Ureter (tissue), 1 donor: ENCODE measurements at regions not wholly inside any gene's neighbourhood (a gene's known extent, or its start where the extent isn't known, plus 50 kb on each side); places are given as distances from the start of the nearest gene placed in this dataset.
"Not testable (repeated sequence)": the region's sequence is repeated elsewhere in the genome, so short reads cannot be mapped to it uniquely, and the experiment has no call there.

Source experiments
- DNase-seq: peaks from one replicate; pipeline ENCODE4 v3.0.0-alpha.2; 2020; ENCODE audit warnings: low spot score
- donor health status: DM: yes; HTN: yes; CAD: no.

GRCh38 chr22:27093422-27093821 lies 436.0 kb downstream of the MIAT start:
- no peak for DNase-seq

- no peak for DNase-seq
Observed at GRCh38 chr22:27094633-27095308, 437.4 kb downstream of the MIAT start.

GRCh38 chr22:27097506-27097905 lies 440.1 kb downstream of the MIAT start:
- DNase-seq = no peak

- DNase-seq = no peak
Observed at GRCh38 chr22:27097933-27098332, 440.5 kb downstream of the MIAT start.

- DNase-seq = no peak
Observed at GRCh38 chr22:27099946-27100722, 442.7 kb downstream of the MIAT start.

GRCh38 chr22:27100789-27101188 lies 443.4 kb downstream of the MIAT start:
- no peak for DNase-seq

- DNase-seq = no peak
Observed at GRCh38 chr22:27101288-27101687, 443.9 kb downstream of the MIAT start.

- no peak for DNase-seq
Observed at GRCh38 chr22:27104449-27104848, 447.1 kb downstream of the MIAT start.

- DNase-seq = peak; percentile 68
Observed at GRCh38 chr22:27105142-27106025, 448.0 kb downstream of the MIAT start.

GRCh38 chr22:27106985-27107384 lies 449.6 kb downstream of the MIAT start:
- DNase-seq = no peak

- no peak for DNase-seq
Observed at GRCh38 chr22:27107386-27107785, 450.0 kb downstream of the MIAT start.

- peak; percentile 78 for DNase-seq
Observed at GRCh38 chr22:27107824-27108223, 450.4 kb downstream of the MIAT start.

GRCh38 chr22:27108425-27109114 lies 451.2 kb downstream of the MIAT start:
- peak; percentile 61 for DNase-seq

- not testable (repeated sequence) for DNase-seq
Observed at GRCh38 chr22:27109406-27109805, 452.0 kb downstream of the MIAT start.

GRCh38 chr22:27110665-27111451 lies 453.5 kb downstream of the MIAT start:
- no peak for DNase-seq

- no peak for DNase-seq
Observed at GRCh38 chr22:27111796-27112672, 454.6 kb downstream of the MIAT start.

GRCh38 chr22:27113211-27113635 lies 455.8 kb downstream of the MIAT start:
- peak; percentile 64 for DNase-seq

- DNase-seq = no peak
Observed at GRCh38 chr22:27113641-27114040, 456.3 kb downstream of the MIAT start.

- no peak for DNase-seq
Observed at GRCh38 chr22:27114186-27114585, 456.8 kb downstream of the MIAT start.

- no peak for DNase-seq
Observed at GRCh38 chr22:27115410-27115809, 458.0 kb downstream of the MIAT start.
